Mesenchymal stem cell (in vitro differentiated cells and primary cell): ENCODE measurements at regions not wholly inside any gene's neighbourhood (a gene's known extent, or its start where the extent isn't known, plus 50 kb on each side); places are given as distances from the start of the nearest gene placed in this dataset.
"Not testable (repeated sequence)": the region's sequence is repeated elsewhere in the genome, so short reads cannot be mapped to it uniquely, and the experiment has no call there.

ENCODE experiments used
- DNase-seq: peaks from one replicate; pipeline ENCODE4 v3.0.0-alpha.2; 2013
- H2AFZ ChIP-seq: one replicate; pipeline ENCODE4 v1.6.1; 2013; ENCODE audit warnings: low read depth, mild to moderate bottlenecking, control low read depth, inconsistent platforms, low read length, moderate library complexity
- H2AK5ac ChIP-seq: 2 replicates; pipeline ENCODE4 v1.6.1; 2013; ENCODE audit warnings: low read length, moderate library complexity, mild to moderate bottlenecking, inconsistent platforms; ENCODE audit not compliant: severe bottlenecking
- H2BK120ac ChIP-seq: one replicate; pipeline ENCODE4 v1.6.1; 2013; ENCODE audit warnings: low read depth, mild to moderate bottlenecking, inconsistent platforms, low read length, moderate library complexity
- H2BK12ac ChIP-seq, 2 experiments: one replicate each; pipeline ENCODE4 v1.6.1; 2013; ENCODE audit warnings: inconsistent platforms in 2 of 2, low read length in 2 of 2, mild to moderate bottlenecking in 2 of 2, moderate library complexity in 2 of 2, control low read depth in 1 of 2
- H2BK15ac ChIP-seq: one replicate; pipeline ENCODE4 v1.6.1; 2013; ENCODE audit warnings: mild to moderate bottlenecking, low read depth, inconsistent platforms; ENCODE audit not compliant: poor library complexity, severe bottlenecking
- H2BK5ac ChIP-seq: 2 replicates; pipeline ENCODE4 v1.6.1; 2013; ENCODE audit warnings: low read depth, mild to moderate bottlenecking, low read length, control low read depth, inconsistent platforms; ENCODE audit not compliant: poor library complexity, severe bottlenecking
- H3K14ac ChIP-seq, 2 experiments: one replicate each; pipeline ENCODE4 v1.6.1; 2013; ENCODE audit warnings: inconsistent platforms in 2 of 2, low read length in 2 of 2, control low read depth in 1 of 2, mild to moderate bottlenecking in 1 of 2, moderate library complexity in 1 of 2
- H3K18ac ChIP-seq, 2 experiments: one replicate each; pipeline ENCODE4 v1.6.1; 2013; ENCODE audit warnings: inconsistent platforms in 2 of 2, low read length in 2 of 2, control low read depth in 1 of 2, low read depth in 1 of 2, mild to moderate bottlenecking in 1 of 2
- H3K23ac ChIP-seq, 2 experiments: one replicate each; pipeline ENCODE4 v1.6.1; 2013; ENCODE audit warnings: inconsistent platforms in 2 of 2, low read length in 2 of 2, mild to moderate bottlenecking in 2 of 2, moderate library complexity in 2 of 2, control low read depth in 1 of 2
- H3K27ac ChIP-seq: 2 replicates; pipeline ENCODE4 v1.5.1; 2013; ENCODE audit warnings: mild to moderate bottlenecking, moderate library complexity, low read length, control low read depth, inconsistent platforms; ENCODE audit not compliant: poor library complexity, severe bottlenecking
- H3K27me3 ChIP-seq, 2 experiments: 2 replicates each; pipeline versions ENCODE4 v1.6.1 to v1.7.0; 2013; ENCODE audit warnings: low read length in 2 of 2, mild to moderate bottlenecking in 2 of 2, moderate library complexity in 2 of 2, control low read depth in 1 of 2, inconsistent platforms in 1 of 2; ENCODE audit not compliant: control insufficient read depth in 1 of 2, insufficient read depth in 1 of 2
- H3K36me3 ChIP-seq, 2 experiments: 2 replicates each; pipeline versions ENCODE4 v1.6.1 to v1.7.0; 2013; ENCODE audit warnings: low read length in 2 of 2, control low read depth in 1 of 2, inconsistent platforms in 1 of 2, low read depth in 1 of 2, mild to moderate bottlenecking in 1 of 2; ENCODE audit not compliant: insufficient read depth in 2 of 2, control insufficient read depth in 1 of 2
- H3K4ac ChIP-seq, 2 experiments: one replicate each; pipeline ENCODE4 v1.6.1; 2013; ENCODE audit warnings: inconsistent platforms in 2 of 2, low read length in 2 of 2, mild to moderate bottlenecking in 2 of 2, moderate library complexity in 2 of 2, control low read depth in 1 of 2, low read depth in 1 of 2
- H3K4me1 ChIP-seq: 2 replicates; pipeline ENCODE4 v1.6.1; 2013; ENCODE audit warnings: low read depth, low read length, control low read depth; ENCODE audit not compliant: control insufficient read depth, insufficient read depth
- H3K4me2 ChIP-seq: 2 replicates; pipeline ENCODE4 v1.6.1; 2013; ENCODE audit warnings: low read length, mild to moderate bottlenecking, inconsistent platforms; ENCODE audit not compliant: poor library complexity, severe bottlenecking
- H3K4me3 ChIP-seq, 2 experiments: 2 replicates each; pipeline versions ENCODE4 v1.5.1 to v1.7.0; 2013; ENCODE audit warnings: low read length in 2 of 2, mild to moderate bottlenecking in 2 of 2, control low read depth in 1 of 2, low read depth in 1 of 2; ENCODE audit not compliant: insufficient read depth in 1 of 2
- H3K79me1 ChIP-seq: replicated peaks from 2 replicates; pipeline ENCODE4 v1.6.1; 2013; ENCODE audit warnings: mild to moderate bottlenecking, control low read depth, low read length, inconsistent platforms; ENCODE audit not compliant: poor library complexity, severe bottlenecking
- H3K9ac ChIP-seq: 2 replicates; pipeline ENCODE4 v1.7.0; 2013; ENCODE audit warnings: mild to moderate bottlenecking, low read length, moderate library complexity
- H3K9me3 ChIP-seq: 2 replicates; pipeline ENCODE4 v1.7.0; 2013; ENCODE audit warnings: mild to moderate bottlenecking, low read length; ENCODE audit not compliant: control insufficient read depth
- H4K8ac ChIP-seq: one replicate; pipeline ENCODE4 v1.6.1; 2013; ENCODE audit warnings: inconsistent platforms, mild to moderate bottlenecking, low read length, moderate library complexity
- H4K91ac ChIP-seq: one replicate; pipeline ENCODE4 v1.6.1; 2013; ENCODE audit warnings: mild to moderate bottlenecking, low read length, inconsistent platforms
- WGBS: methylation state at CpG from one replicate; pipeline ENCODE4 v1.1.7; 2013; ENCODE audit warnings: mixed read lengths; 5-methylcytosine and 5-hydroxymethylcytosine counted together

DNA sequence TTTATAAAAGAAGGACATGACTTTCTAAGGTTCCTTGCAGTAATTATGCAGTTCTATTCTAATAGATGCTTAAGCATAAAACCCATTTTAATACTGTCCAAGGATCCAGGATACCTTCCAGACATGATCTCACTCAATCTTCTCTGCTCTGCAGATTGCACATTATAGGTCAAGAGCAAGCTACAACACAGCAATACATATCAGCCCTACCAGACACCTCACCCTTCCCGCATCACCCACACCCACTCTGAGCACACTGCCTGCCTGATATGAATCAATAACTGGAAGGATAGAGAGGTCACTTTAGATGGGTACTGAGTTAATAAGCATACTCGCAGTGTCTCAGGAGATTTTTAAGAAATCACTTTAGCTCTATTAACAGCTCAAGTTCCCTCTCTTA is 166.5 kb upstream of the NBPF9 start:
- H3K27me3 ChIP-seq, H3K27ac ChIP-seq, DNase-seq, H4K91ac ChIP-seq, H2AK5ac ChIP-seq, H3K4me3 ChIP-seq, H3K4me2 ChIP-seq, H2BK15ac ChIP-seq, H3K18ac ChIP-seq, H2BK5ac ChIP-seq, H3K9me3 ChIP-seq, H3K4me1 ChIP-seq, H3K14ac ChIP-seq, H2AFZ ChIP-seq, H4K8ac ChIP-seq, H3K23ac ChIP-seq, H3K9ac ChIP-seq, H2BK12ac ChIP-seq, H3K36me3 ChIP-seq, H3K79me1 ChIP-seq, H2BK120ac ChIP-seq, H3K4ac ChIP-seq: not testable (repeated sequence)
- WGBS, result no CpG with 5 or more reads among the region's 2 CpGs

DNA sequence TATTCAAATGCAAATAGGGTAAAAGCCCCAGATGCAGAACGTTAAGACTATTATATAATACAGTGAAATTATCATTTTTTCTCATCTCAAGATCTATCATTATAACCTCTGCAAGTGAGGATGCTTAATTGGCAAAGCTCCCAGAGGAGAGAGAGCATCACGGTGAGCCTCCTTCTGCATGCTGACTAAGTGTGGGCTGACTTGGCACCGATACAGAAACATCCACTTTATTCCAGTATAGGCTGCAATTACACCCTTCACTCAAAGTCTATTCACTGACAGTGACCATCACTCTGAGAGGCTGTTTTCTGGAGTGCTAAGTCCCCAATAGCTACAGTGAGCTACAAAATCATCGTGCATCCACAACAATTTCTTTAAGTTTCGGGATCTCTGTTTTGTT is 171.1 kb upstream of the NBPF9 start:
- not testable (repeated sequence) for H2AFZ ChIP-seq, H3K27me3 ChIP-seq, H3K36me3 ChIP-seq, H3K4me2 ChIP-seq, H3K4ac ChIP-seq, H3K79me1 ChIP-seq, H3K9ac ChIP-seq, H2BK5ac ChIP-seq, H3K4me1 ChIP-seq, H4K91ac ChIP-seq, H2BK15ac ChIP-seq, H3K9me3 ChIP-seq, H3K23ac ChIP-seq, H3K4me3 ChIP-seq, H3K27ac ChIP-seq, H4K8ac ChIP-seq, H2BK120ac ChIP-seq, H3K14ac ChIP-seq, DNase-seq, H3K18ac ChIP-seq, H2BK12ac ChIP-seq, H2AK5ac ChIP-seq
- WGBS, result no CpG with 5 or more reads among the region's 5 CpGs

DNA sequence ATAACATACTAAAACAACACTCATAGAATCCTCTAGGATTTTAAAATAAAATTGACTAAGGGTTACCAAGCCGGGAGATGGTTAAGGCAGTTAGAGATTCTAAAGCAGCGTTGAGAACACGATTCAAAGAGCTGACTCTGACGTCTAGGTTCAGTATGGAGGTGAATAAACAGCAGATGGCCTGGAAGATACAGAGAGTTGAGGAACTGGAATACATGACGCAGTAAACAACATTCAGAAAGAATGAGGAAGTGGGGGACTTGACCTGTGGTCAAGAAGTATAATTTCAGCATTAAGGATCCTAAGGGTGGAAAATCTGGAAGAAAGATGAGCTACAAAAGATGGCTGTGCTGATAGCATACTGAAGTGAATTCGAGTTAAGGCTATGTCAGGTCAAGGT is 172.5 kb upstream of the NBPF9 start:
- not testable (repeated sequence) for H2BK15ac ChIP-seq, H2BK120ac ChIP-seq, H3K18ac ChIP-seq, H3K4me2 ChIP-seq, H3K14ac ChIP-seq, H4K8ac ChIP-seq, DNase-seq, H4K91ac ChIP-seq, H3K79me1 ChIP-seq, H3K36me3 ChIP-seq, H3K9me3 ChIP-seq, H2BK12ac ChIP-seq, H2BK5ac ChIP-seq, H2AFZ ChIP-seq, H2AK5ac ChIP-seq, H3K4me1 ChIP-seq, H3K27ac ChIP-seq, H3K23ac ChIP-seq, H3K4me3 ChIP-seq, H3K9ac ChIP-seq, H3K4ac ChIP-seq, H3K27me3 ChIP-seq
- WGBS, result no CpG with 5 or more reads among the region's 6 CpGs

DNA sequence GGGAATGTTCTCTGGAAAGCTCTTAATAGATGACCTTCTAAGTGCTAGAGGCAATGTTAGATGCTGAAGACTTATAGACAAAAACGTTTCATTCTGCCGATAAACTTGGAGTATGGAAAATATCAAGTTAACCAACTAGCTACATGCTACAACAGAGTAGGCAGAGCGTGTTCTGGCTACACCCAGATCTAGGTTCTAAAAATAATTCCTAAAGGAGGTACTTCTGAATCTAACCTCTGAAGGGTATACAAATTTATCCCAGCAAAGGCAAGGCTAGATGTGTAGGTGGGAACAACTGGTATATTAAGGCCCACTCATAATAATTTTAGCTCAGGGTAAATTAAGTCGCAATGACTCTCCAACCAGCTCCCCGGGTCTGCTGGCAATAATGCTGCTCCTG is 173.1 kb upstream of the NBPF9 start:
- H3K4me2 ChIP-seq, H2BK15ac ChIP-seq, H3K4ac ChIP-seq, DNase-seq, H3K36me3 ChIP-seq, H2BK12ac ChIP-seq, H4K8ac ChIP-seq, H2AFZ ChIP-seq, H3K14ac ChIP-seq, H2AK5ac ChIP-seq, H3K4me3 ChIP-seq, H2BK5ac ChIP-seq, H3K23ac ChIP-seq, H3K4me1 ChIP-seq, H2BK120ac ChIP-seq, H3K9me3 ChIP-seq, H3K18ac ChIP-seq, H3K9ac ChIP-seq, H3K27me3 ChIP-seq, H4K91ac ChIP-seq, H3K79me1 ChIP-seq, H3K27ac ChIP-seq: not testable (repeated sequence)
- WGBS, result no CpG with 5 or more reads among the region's 5 CpGs
